ENCODE measurements at regions not wholly inside any gene's neighbourhood (a gene's known extent, or its start where the extent isn't known, plus 50 kb on each side); places are given as distances from the start of the nearest gene placed in this dataset.

- no peak overlapping the region for H3K4me3 ChIP-seq (ENCODE audit: control insufficient read depth, low read depth, low read length)
- no peak for TF ChIP-seq CTCF (conservative IDR thresholded peaks at IDR 0.05; ENCODE audit: control insufficient read depth, insufficient read depth, low read depth, low read length)
- DNase-seq (ENCODE audit: low read depth): no peak
These were observed 471.7 kb upstream of the TYRP1 start for GRCh38 chr9:12221470-12221869.

GRCh38 chr9:12224449-12224848 lies 468.7 kb upstream of the TYRP1 start:
- TF ChIP-seq CTCF (conservative IDR thresholded peaks at IDR 0.05; ENCODE audit: control insufficient read depth, insufficient read depth, low read depth, low read length): no peak
- DNase-seq (ENCODE audit: low read depth): no peak
- H3K4me3 ChIP-seq (ENCODE audit: control insufficient read depth, low read depth, low read length): no peak overlapping the region

- no peak overlapping the region for H3K4me3 ChIP-seq (ENCODE audit: control insufficient read depth, low read depth, low read length)
- no peak for DNase-seq (ENCODE audit: low read depth)
- no peak for TF ChIP-seq CTCF (conservative IDR thresholded peaks at IDR 0.05; ENCODE audit: control insufficient read depth, insufficient read depth, low read depth, low read length)
These were observed 462.5 kb upstream of the TYRP1 start for GRCh38 chr9:12230708-12231107.

- DNase-seq (ENCODE audit: low read depth): no peak
- no peak for TF ChIP-seq CTCF (conservative IDR thresholded peaks at IDR 0.05; ENCODE audit: control insufficient read depth, insufficient read depth, low read depth, low read length)
These were observed 461.4 kb upstream of the TYRP1 start for GRCh38 chr9:12231832-12232231.

GRCh38 chr9:12232836-12233235 lies 460.3 kb upstream of the TYRP1 start:
- H3K4me3 ChIP-seq (ENCODE audit: control insufficient read depth, low read depth, low read length): no peak overlapping the region
- no peak for DNase-seq (ENCODE audit: low read depth)
- TF ChIP-seq CTCF (conservative IDR thresholded peaks at IDR 0.05; ENCODE audit: control insufficient read depth, insufficient read depth, low read depth, low read length): no peak

More at GRCh38 chr9:12231832-12232231, 461.4 kb upstream of the TYRP1 start:
- H3K4me3 ChIP-seq (ENCODE audit: control insufficient read depth, low read depth, low read length): no peak overlapping the region

- TF ChIP-seq CTCF (conservative IDR thresholded peaks at IDR 0.05; ENCODE audit: control insufficient read depth, insufficient read depth, low read depth, low read length): no peak
- no peak overlapping the region for H3K4me3 ChIP-seq (ENCODE audit: control insufficient read depth, low read depth, low read length)
- no peak for DNase-seq (ENCODE audit: low read depth)
These were observed 439.2 kb upstream of the TYRP1 start for GRCh38 chr9:12253941-12254340.

- no peak for TF ChIP-seq CTCF (conservative IDR thresholded peaks at IDR 0.05; ENCODE audit: control insufficient read depth, insufficient read depth, low read depth, low read length)
- DNase-seq (ENCODE audit: low read depth): no peak
- no peak overlapping the region for H3K4me3 ChIP-seq (ENCODE audit: control insufficient read depth, low read depth, low read length)
These were observed 426.4 kb upstream of the TYRP1 start for GRCh38 chr9:12266758-12267157.
